ENCODE measurements at regions not wholly inside any gene's neighbourhood (a gene's known extent, or its start where the extent isn't known, plus 50 kb on each side); places are given as distances from the start of the nearest gene placed in this dataset.

DNA sequence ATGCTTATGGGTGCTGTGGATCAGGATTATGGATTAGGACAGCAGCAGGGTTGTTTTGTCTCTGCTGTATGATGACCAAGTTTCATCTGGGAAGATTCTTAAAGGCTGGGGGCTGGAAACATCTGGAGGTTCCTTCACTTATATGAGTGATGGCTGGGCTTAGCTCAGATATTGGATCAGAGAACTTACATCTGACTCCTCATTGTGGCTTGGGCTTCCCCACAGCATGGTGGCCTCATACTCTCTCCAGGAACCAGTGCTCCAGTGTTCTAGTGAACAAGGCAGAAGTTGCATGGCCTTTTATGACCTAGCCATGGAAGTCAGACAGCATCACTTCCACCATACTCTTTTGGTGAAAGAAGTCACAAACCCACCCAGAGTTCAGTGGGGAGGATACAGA lies 336.1 kb upstream of the TBX3 start:
- TF ChIP-seq POLR2A (IDR thresholded peaks at IDR 0.05) (no peak), EP300 (IDR thresholded peaks at IDR 0.05; ENCODE audit: low read depth) (no peak)
- TF ChIP-seq, protein P1, sequence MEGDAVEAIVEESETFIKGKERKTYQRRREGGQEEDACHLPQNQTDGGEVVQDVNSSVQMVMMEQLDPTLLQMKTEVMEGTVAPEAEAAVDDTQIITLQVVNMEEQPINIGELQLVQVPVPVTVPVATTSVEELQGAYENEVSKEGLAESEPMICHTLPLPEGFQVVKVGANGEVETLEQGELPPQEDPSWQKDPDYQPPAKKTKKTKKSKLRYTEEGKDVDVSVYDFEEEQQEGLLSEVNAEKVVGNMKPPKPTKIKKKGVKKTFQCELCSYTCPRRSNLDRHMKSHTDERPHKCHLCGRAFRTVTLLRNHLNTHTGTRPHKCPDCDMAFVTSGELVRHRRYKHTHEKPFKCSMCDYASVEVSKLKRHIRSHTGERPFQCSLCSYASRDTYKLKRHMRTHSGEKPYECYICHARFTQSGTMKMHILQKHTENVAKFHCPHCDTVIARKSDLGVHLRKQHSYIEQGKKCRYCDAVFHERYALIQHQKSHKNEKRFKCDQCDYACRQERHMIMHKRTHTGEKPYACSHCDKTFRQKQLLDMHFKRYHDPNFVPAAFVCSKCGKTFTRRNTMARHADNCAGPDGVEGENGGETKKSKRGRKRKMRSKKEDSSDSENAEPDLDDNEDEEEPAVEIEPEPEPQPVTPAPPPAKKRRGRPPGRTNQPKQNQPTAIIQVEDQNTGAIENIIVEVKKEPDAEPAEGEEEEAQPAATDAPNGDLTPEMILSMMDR (IDR thresholded peaks at IDR 0.05) = no peak
